CD4-positive, alpha-beta memory T cell (primary cell): ENCODE measurements at regions not wholly inside any gene's neighbourhood (a gene's known extent, or its start where the extent isn't known, plus 50 kb on each side); places are given as distances from the start of the nearest gene placed in this dataset.
"Not testable (repeated sequence)": the region's sequence is repeated elsewhere in the genome, so short reads cannot be mapped to it uniquely, and the experiment has no call there.

Source experiments
- CTCF ChIA-PET: fragments of 350-600 bp; sonication (Branson Sonifier 250); formaldehyde crosslinking; loops from one replicate; lab custom pipeline; 2021; ENCODE audit warnings: inconsistent platforms; ENCODE audit not compliant: partially characterized antibody; lab: Charles Lee
- POLR2A ChIA-PET: fragments of 350-600 bp; sonication (Branson Sonifier 250); formaldehyde crosslinking; loops from one replicate; lab custom pipeline; 2021; ENCODE audit not compliant: partially characterized antibody; lab: Charles Lee
- DNase-seq, 5 donors: peaks; one replicate each; pipeline versions ENCODE4 v3.0.0 to v3.0.0-alpha.2; 2020 to 2022; ENCODE audit warnings: mixed read lengths in 1 of 5
- H3K27ac ChIP-seq: one replicate; pipeline ENCODE4 v1.7.0; 2013; ENCODE audit warnings: low read depth, low read length
- H3K27me3 ChIP-seq: 2 replicates; pipeline ENCODE4 v1.7.0; 2013; ENCODE audit warnings: mild to moderate bottlenecking, low read length, moderate library complexity; ENCODE audit not compliant: insufficient read depth
- H3K36me3 ChIP-seq: 2 replicates; pipeline ENCODE4 v1.7.0; 2013; ENCODE audit warnings: mild to moderate bottlenecking, low read length, moderate library complexity; ENCODE audit not compliant: insufficient read depth
- H3K4me1 ChIP-seq: 2 replicates; pipeline ENCODE4 v1.7.0; 2013; ENCODE audit warnings: mild to moderate bottlenecking, low read length, moderate library complexity; ENCODE audit not compliant: insufficient read depth
- H3K4me3 ChIP-seq, 2 donors: one replicate each; pipeline ENCODE4 v1.7.0; 2013; ENCODE audit warnings: low read length in 2 of 2, mild to moderate bottlenecking in 1 of 2
- H3K9me3 ChIP-seq, 2 donors: one replicate each; pipeline ENCODE4 v1.7.0; 2013; ENCODE audit warnings: low read length in 2 of 2, control low read depth in 1 of 2; ENCODE audit not compliant: control insufficient read depth in 1 of 2
- H3K27ac Mint-ChIP-seq, 7 donors: one replicate each; pipeline ENCODE4 v1.8.0; 2020 to 2021; ENCODE audit warnings: mixed read lengths in 7 of 7, mild to moderate bottlenecking in 6 of 7, inconsistent platforms in 3 of 7, moderate library complexity in 3 of 7
- H3K27me3 Mint-ChIP-seq, 2 donors: one replicate each; pipeline ENCODE4 v1.8.0; 2020 to 2021; ENCODE audit warnings: mixed read lengths in 2 of 2
- H3K36me3 Mint-ChIP-seq, 2 donors: one replicate each; pipeline ENCODE4 v1.8.0; 2020 to 2021; ENCODE audit warnings: mixed read lengths in 2 of 2, inconsistent platforms in 1 of 2, mild to moderate bottlenecking in 1 of 2
- H3K4me1 Mint-ChIP-seq, 4 donors: one replicate each; pipeline ENCODE4 v1.8.0; 2020 to 2021; ENCODE audit warnings: mixed read lengths in 4 of 4, mild to moderate bottlenecking in 1 of 4
- H3K4me3 Mint-ChIP-seq, 8 donors: one replicate each; pipeline ENCODE4 v1.8.0; 2020 to 2021; ENCODE audit warnings: mixed read lengths in 8 of 8, mild to moderate bottlenecking in 7 of 8, moderate library complexity in 6 of 8, inconsistent platforms in 3 of 8
- H3K9me3 Mint-ChIP-seq, 8 donors: one replicate each; pipeline ENCODE4 v1.8.0; 2020 to 2021; ENCODE audit warnings: mixed read lengths in 8 of 8, mild to moderate bottlenecking in 5 of 8, inconsistent platforms in 3 of 8, moderate library complexity in 1 of 8
- intact Hi-C: fragments of 100-400 bp; cut with micrococcal nuclease; formaldehyde crosslinking; loops from one replicate; pipeline ENCODE4 v1.15.1; 2023

GRCh38 chr10:120793088-120793487 is 58.1 kb upstream of the WDR11 start:
- H3K9me3 Mint-ChIP-seq: peaks cover 0 to 4% (median 0%) of the 10 kb centered on the region in 8 donors
- Histone ChIP-seq H3K4me1 (no peaks in the 10 kb centered on the region), H3K4me3 (no peak overlapping the region), H3K27me3 (no peaks in the 10 kb centered on the region), H3K36me3 (no peaks in the 10 kb centered on the region), H3K27ac (no peak overlapping the region), H3K9me3 (no peaks in the 10 kb centered on the region)
- ChIA-PET POLR2A (no interaction called here), CTCF (interaction anchor here (0.6 kb wide), 2 partner anchors 28 to 262 kb away, joined by 3 to 4 read pairs; no protein-coding TSS in a partner anchor)
- no peak for DNase-seq
- H3K4me3 Mint-ChIP-seq: no peak overlapping the region
- intact Hi-C loops: no loop called here
- no peak overlapping the region for H3K27ac Mint-ChIP-seq
- no peaks in the 10 kb centered on the region for H3K36me3 Mint-ChIP-seq
- H3K4me1 Mint-ChIP-seq: no peaks in the 10 kb centered on the region
- H3K27me3 Mint-ChIP-seq: peaks cover 5 to 7% of the 10 kb centered on the region in 2 donors

- Histone ChIP-seq H3K4me3 (no peak overlapping the region), H3K36me3 (no peaks in the 10 kb centered on the region), H3K9me3 (no peaks in the 10 kb centered on the region), H3K27ac (no peak overlapping the region), H3K27me3 (no peaks in the 10 kb centered on the region), H3K4me1 (no peaks in the 10 kb centered on the region)
- H3K4me1 Mint-ChIP-seq: no peaks in the 10 kb centered on the region
- peaks cover 5 to 7% of the 10 kb centered on the region in 2 donors for H3K27me3 Mint-ChIP-seq
- H3K9me3 Mint-ChIP-seq: peaks cover 0 to 4% (median 0%) of the 10 kb centered on the region in 8 donors
- no peak for DNase-seq
- CTCF ChIA-PET: no interaction called here
- H3K36me3 Mint-ChIP-seq: no peaks in the 10 kb centered on the region
- H3K27ac Mint-ChIP-seq: no peak overlapping the region
- POLR2A ChIA-PET: no interaction called here
- intact Hi-C loops: no loop called here
- no peak overlapping the region for H3K4me3 Mint-ChIP-seq
Measured at GRCh38 chr10:120794390-120794789, 56.8 kb upstream of the WDR11 start.

GRCh38 chr10:120798276-120798675 is 52.9 kb upstream of the WDR11 start:
- H3K9me3 ChIP-seq, H3K36me3 ChIP-seq, H3K9me3 Mint-ChIP-seq, H3K36me3 Mint-ChIP-seq, H3K4me3 ChIP-seq, CTCF ChIA-PET, H3K27me3 ChIP-seq, POLR2A ChIA-PET, H3K4me1 ChIP-seq, DNase-seq, H3K27ac Mint-ChIP-seq, intact Hi-C loops, H3K4me3 Mint-ChIP-seq, H3K4me1 Mint-ChIP-seq, H3K27me3 Mint-ChIP-seq, H3K27ac ChIP-seq: not testable (repeated sequence)

DNA sequence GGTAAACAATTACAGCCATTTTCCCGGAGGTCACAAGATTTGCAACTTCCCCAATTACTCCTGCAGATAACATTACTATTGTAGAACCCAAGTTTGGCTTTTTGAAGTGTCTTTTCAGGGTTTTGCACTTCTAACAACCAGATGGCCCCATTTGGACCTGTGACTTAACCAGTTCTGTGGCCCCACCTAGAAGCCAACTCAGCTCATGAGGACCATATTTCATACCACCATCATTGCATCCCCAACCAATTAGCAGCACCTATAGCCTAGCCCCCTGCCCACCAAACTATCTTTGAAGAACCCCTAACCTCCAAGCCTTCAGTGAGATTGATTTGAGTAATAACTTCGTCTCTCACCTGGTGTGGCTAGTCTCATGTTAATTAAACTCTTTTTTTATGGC is 51.3 kb upstream of the WDR11 start:
- H3K27ac Mint-ChIP-seq: no peak overlapping the region
- CTCF ChIA-PET: no interaction called here

GRCh38 chr10:120800528-120801323 is 50.4 kb upstream of the WDR11 start:
- Mint-ChIP-seq H3K27ac (no peak overlapping the region), H3K4me1 (no peaks in the 10 kb centered on the region), H3K36me3 (no peaks in the 10 kb centered on the region), H3K4me3 (no peak overlapping the region), H3K27me3 (peaks cover 3 to 10% of the 10 kb centered on the region in 2 donors), H3K9me3 (peaks cover 0 to 4% (median 0%) of the 10 kb centered on the region in 8 donors)
- Histone ChIP-seq H3K36me3 (no peaks in the 10 kb centered on the region), H3K4me1 (no peaks in the 10 kb centered on the region), H3K27ac (no peak overlapping the region), H3K4me3 (no peak overlapping the region), H3K9me3 (no peaks in the 10 kb centered on the region), H3K27me3 (no peaks in the 10 kb centered on the region)
- POLR2A ChIA-PET: no interaction called here
- intact Hi-C loops: no loop called here
- CTCF ChIA-PET: no interaction called here
- no peak for DNase-seq

More for the DNA sequence above, 51.3 kb upstream of the WDR11 start:
- H3K9me3 Mint-ChIP-seq: peaks cover 0 to 4% (median 0%) of the 10 kb centered on the region in 8 donors
- H3K36me3 ChIP-seq: no peaks in the 10 kb centered on the region
- H3K27ac ChIP-seq: no peak overlapping the region
- intact Hi-C loops: no loop called here
- no peaks in the 10 kb centered on the region for H3K4me1 Mint-ChIP-seq
- no peak overlapping the region for H3K4me3 ChIP-seq
- no peak for DNase-seq
- H3K27me3 ChIP-seq: no peaks in the 10 kb centered on the region
- no peaks in the 10 kb centered on the region for H3K36me3 Mint-ChIP-seq
- no peak overlapping the region for H3K4me3 Mint-ChIP-seq
- peaks cover 3 to 8% of the 10 kb centered on the region in 2 donors for H3K27me3 Mint-ChIP-seq
- POLR2A ChIA-PET: no interaction called here
- H3K4me1 ChIP-seq: no peaks in the 10 kb centered on the region
- H3K9me3 ChIP-seq: no peaks in the 10 kb centered on the region
